ENCODE measurements at regions not wholly inside any gene's neighbourhood (a gene's known extent, or its start where the extent isn't known, plus 50 kb on each side); places are given as distances from the start of the nearest gene placed in this dataset.
"Not testable (repeated sequence)": the region's sequence is repeated elsewhere in the genome, so short reads cannot be mapped to it uniquely, and the experiment has no call there.

GRCh38 chr14:105588236-105588860 is 62.0 kb downstream of the TMEM121 start:
- WGBS, 2 donors, result 93 to 94% methylated on average over 13 to 15 of the region's 15 CpGs

GRCh38 chr14:105589161-105589925 is 63.0 kb downstream of the TMEM121 start:
- no peak for DNase-seq
- Histone ChIP-seq H3K4me1 (no peaks in the 10 kb centered on the region), H3K27ac (no peak overlapping the region), H3K36me3 (no peaks in the 10 kb centered on the region), H3K27me3 (no peaks in the 10 kb centered on the region), H3K9me3 (no peaks in the 10 kb centered on the region), H3K4me3 (replicated peaks in 1 of 3) (no peak overlapping the region)
- TF ChIP-seq POLR2A (IDR thresholded peaks at IDR 0.05) (no peak), CTCF (IDR thresholded peaks at IDR 0.05) (no peak)
- intact Hi-C loops (cut with DNase I), result loop anchor here (5.0 kb wide), 1 partner anchor 118 kb away; no protein-coding TSS in a partner anchor
- 100% methylated on average over 1 of the region's 2 CpGs; no CpG with 5 or more reads in 1 of the 2 donors for WGBS, 2 donors

More at GRCh38 chr14:105588236-105588860, 62.0 kb downstream of the TMEM121 start:
- Histone ChIP-seq H3K27me3 (no peaks in the 10 kb centered on the region), H3K27ac (no peak overlapping the region), H3K4me1 (no peaks in the 10 kb centered on the region), H3K9me3 (no peaks in the 10 kb centered on the region), H3K36me3 (no peaks in the 10 kb centered on the region), H3K4me3 (replicated peaks in 1 of 3) (no peak overlapping the region)
- DNase-seq, result no peak
- intact Hi-C loops (cut with DNase I), result loop anchor here (5.0 kb wide), 1 partner anchor 119 kb away; no protein-coding TSS in a partner anchor
- TF ChIP-seq CTCF (IDR thresholded peaks at IDR 0.05) (no peak), POLR2A (IDR thresholded peaks at IDR 0.05) (no peak)

GRCh38 chr14:105589926-105590185 is 63.5 kb downstream of the TMEM121 start:
- not testable (repeated sequence) for DNase-seq; H3K4me1 ChIP-seq; H3K27me3 ChIP-seq; H3K4me3 ChIP-seq (replicated peaks in 1 of 3); H3K9me3 ChIP-seq; H3K27ac ChIP-seq; H3K36me3 ChIP-seq
- intact Hi-C loops (cut with DNase I), result loop anchor here (5.0 kb wide), 1 partner anchor 117 kb away; no protein-coding TSS in a partner anchor
- 100% methylated on average over 1 of the region's 4 CpGs; no CpG with 5 or more reads in 1 of the 2 donors for WGBS, 2 donors

GRCh38 chr14:105591052-105591451 is 64.7 kb downstream of the TMEM121 start:
- Histone ChIP-seq H3K9me3 (no peaks in the 10 kb centered on the region), H3K4me1 (no peaks in the 10 kb centered on the region), H3K27ac (no peak overlapping the region), H3K27me3 (no peaks in the 10 kb centered on the region), H3K4me3 (replicated peaks in 1 of 3) (no peak overlapping the region), H3K36me3 (no peaks in the 10 kb centered on the region)
- DNase-seq, result no peak
- intact Hi-C loops (cut with DNase I), result no loop called here
- 96% methylated on average over 3 to 4 of the region's 4 CpGs for WGBS, 2 donors
- TF ChIP-seq CTCF (IDR thresholded peaks at IDR 0.05) (no peak), POLR2A (IDR thresholded peaks at IDR 0.05) (no peak)

GRCh38 chr14:105591792-105592341 is 65.5 kb downstream of the TMEM121 start:
- H3K36me3 ChIP-seq; intact Hi-C loops (cut with DNase I); H3K27me3 ChIP-seq; H3K4me3 ChIP-seq (replicated peaks in 1 of 3); H3K4me1 ChIP-seq; DNase-seq; H3K27ac ChIP-seq; H3K9me3 ChIP-seq: not testable (repeated sequence)
- WGBS, 2 donors, result 83% methylated on average over 6 of the region's 27 CpGs; no CpG with 5 or more reads in 1 of the 2 donors

- H3K9me3 ChIP-seq; H3K36me3 ChIP-seq; DNase-seq; H3K27ac ChIP-seq; H3K27me3 ChIP-seq; H3K4me1 ChIP-seq; H3K4me3 ChIP-seq (replicated peaks in 1 of 3); intact Hi-C loops (cut with DNase I): not testable (repeated sequence)
- WGBS, 2 donors, result 90 to 100% methylated on average over 1 of the region's 13 CpGs
Observed at GRCh38 chr14:105592646-105593045, 66.3 kb downstream of the TMEM121 start.

GRCh38 chr14:105595346-105595745 is 69.0 kb downstream of the TMEM121 start:
- H3K36me3 ChIP-seq; intact Hi-C loops (cut with DNase I); H3K9me3 ChIP-seq; DNase-seq; H3K4me1 ChIP-seq; H3K4me3 ChIP-seq (replicated peaks in 1 of 3); H3K27ac ChIP-seq; H3K27me3 ChIP-seq: not testable (repeated sequence)
- 89% methylated on average over 16 of the region's 21 CpGs; no CpG with 5 or more reads in 1 of the 2 donors for WGBS, 2 donors

- H3K36me3 ChIP-seq; H3K4me1 ChIP-seq; intact Hi-C loops (cut with DNase I); H3K9me3 ChIP-seq; H3K4me3 ChIP-seq (replicated peaks in 1 of 3); H3K27ac ChIP-seq; H3K27me3 ChIP-seq; DNase-seq: not testable (repeated sequence)
- whole genome bisulfite sequencing, 2 donors, result 45 to 77% methylated on average over 6 of the region's 6 CpGs
Observed at GRCh38 chr14:105596374-105596773, 70.0 kb downstream of the TMEM121 start.

GRCh38 chr14:105598040-105598763 is 71.8 kb downstream of the TMEM121 start:
- H3K4me1 ChIP-seq; H3K36me3 ChIP-seq; H3K27me3 ChIP-seq; H3K9me3 ChIP-seq; DNase-seq; H3K27ac ChIP-seq; H3K4me3 ChIP-seq (replicated peaks in 1 of 3); intact Hi-C loops (cut with DNase I): not testable (repeated sequence)
- 93 to 98% methylated on average over 18 to 19 of the region's 29 CpGs for WGBS, 2 donors
